ENCODE measurements at regions not wholly inside any gene's neighbourhood (a gene's known extent, or its start where the extent isn't known, plus 50 kb on each side); places are given as distances from the start of the nearest gene placed in this dataset.

DNA sequence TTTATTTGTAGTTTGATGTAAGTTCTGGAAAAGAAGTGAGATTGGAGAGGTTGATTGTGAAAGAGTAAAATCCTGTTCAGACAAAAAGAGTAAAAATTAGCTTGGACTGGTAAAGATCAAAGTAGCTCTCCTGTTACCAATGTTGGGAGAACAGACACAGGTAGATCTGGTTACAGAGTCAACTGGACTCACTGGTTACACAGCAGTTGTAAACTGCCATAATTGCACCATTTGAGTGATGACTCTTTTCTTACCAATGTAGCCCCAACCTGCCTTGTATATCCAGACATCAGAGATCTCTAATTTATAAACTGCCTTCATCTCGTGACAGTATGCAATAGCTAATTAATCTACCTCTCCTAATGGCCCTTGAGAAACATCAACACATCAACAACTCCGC is 165.6 kb upstream of the PRSS16 start:
- Histone ChIP-seq H3K4me1 (peaks cover 0 to 4% (median 0%) of the 10 kb centered on the region in 4 donors), H3K9me3 (no peaks in the 10 kb centered on the region), H3K27me3 (peaks cover 0 to 9% of the 10 kb centered on the region in 2 donors), H3K4me3 (no peak overlapping the region), H3K36me3 (no peaks in the 10 kb centered on the region), H3K27ac (no peak overlapping the region)
- WGBS, 2 donors: 54 to 59% methylated on average over 2 of the region's 2 CpGs
- no peak for DNase-seq (ENCODE audit: low spot score in 2 of 2)
- TF ChIP-seq, protein P1, sequence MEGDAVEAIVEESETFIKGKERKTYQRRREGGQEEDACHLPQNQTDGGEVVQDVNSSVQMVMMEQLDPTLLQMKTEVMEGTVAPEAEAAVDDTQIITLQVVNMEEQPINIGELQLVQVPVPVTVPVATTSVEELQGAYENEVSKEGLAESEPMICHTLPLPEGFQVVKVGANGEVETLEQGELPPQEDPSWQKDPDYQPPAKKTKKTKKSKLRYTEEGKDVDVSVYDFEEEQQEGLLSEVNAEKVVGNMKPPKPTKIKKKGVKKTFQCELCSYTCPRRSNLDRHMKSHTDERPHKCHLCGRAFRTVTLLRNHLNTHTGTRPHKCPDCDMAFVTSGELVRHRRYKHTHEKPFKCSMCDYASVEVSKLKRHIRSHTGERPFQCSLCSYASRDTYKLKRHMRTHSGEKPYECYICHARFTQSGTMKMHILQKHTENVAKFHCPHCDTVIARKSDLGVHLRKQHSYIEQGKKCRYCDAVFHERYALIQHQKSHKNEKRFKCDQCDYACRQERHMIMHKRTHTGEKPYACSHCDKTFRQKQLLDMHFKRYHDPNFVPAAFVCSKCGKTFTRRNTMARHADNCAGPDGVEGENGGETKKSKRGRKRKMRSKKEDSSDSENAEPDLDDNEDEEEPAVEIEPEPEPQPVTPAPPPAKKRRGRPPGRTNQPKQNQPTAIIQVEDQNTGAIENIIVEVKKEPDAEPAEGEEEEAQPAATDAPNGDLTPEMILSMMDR (IDR thresholded peaks at IDR 0.05): no peak
- TF ChIP-seq EP300 (IDR thresholded peaks at IDR 0.05) (no peak), POLR2A (IDR thresholded peaks at IDR 0.05) (no peak)

DNA sequence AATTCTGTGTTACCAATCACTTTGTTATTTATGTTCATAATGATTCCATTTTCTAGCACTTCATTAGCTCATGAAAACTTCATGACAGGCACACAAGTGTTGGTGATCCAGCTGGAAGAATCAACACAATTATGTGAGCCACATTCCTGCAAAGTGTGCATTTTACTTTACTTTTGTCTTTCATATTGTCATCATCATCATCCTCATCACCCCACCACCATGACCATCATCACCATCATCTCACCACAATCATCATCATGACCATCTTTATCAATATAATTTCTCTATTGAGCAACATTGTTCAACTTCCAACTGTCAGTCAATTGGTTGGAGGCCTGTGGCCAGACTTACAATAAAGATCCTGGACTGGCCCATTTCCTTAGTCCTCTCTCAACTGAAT is 159.4 kb upstream of the PRSS16 start:
- H3K4me3 ChIP-seq: no peak overlapping the region
- no peak overlapping the region for H3K27ac ChIP-seq
- no peak for DNase-seq (ENCODE audit: low spot score in 2 of 2)
- H3K27me3 ChIP-seq: peaks cover 0 to 39% of the 10 kb centered on the region in 2 donors
- no peaks in the 10 kb centered on the region for H3K36me3 ChIP-seq
- H3K9me3 ChIP-seq: no peaks in the 10 kb centered on the region
- TF ChIP-seq, protein P1 (IDR thresholded peaks at IDR 0.05): no peak
- no peak for TF ChIP-seq POLR2A (IDR thresholded peaks at IDR 0.05)
- no peak for TF ChIP-seq EP300 (IDR thresholded peaks at IDR 0.05)
- no peaks in the 10 kb centered on the region for H3K4me1 ChIP-seq

DNA sequence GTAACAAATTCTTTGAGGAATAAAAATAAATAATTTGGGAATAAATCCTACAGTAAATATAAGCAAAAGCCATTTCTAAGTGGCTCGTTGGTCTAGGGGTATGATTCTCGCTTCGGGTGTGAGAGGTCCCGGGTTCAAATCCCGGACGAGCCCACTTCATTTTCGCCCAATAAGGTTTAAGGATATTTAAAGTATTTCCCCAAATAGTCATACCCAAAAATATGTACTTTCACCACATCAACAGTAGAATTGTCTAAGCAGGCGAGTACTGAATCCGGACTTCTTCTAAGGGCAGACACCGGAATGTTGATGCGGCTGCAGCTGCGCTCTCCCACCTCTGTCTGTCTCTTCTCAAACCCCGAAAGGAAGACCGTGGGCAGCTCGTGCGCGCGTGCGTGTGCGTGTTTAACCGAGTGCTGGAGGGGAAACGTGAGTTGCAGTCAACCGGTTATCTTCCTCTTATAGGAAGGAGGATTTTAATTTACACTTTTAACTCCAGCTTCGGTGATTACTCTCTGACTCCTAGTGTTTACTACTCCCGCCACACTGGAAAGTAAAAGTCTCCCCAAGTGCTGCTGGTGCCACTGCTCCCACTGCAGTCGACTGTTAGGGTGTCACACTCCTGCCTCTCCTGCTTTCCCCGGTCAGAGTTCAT is 155.7 kb upstream of the PRSS16 start:
- DNase-seq (ENCODE audit: low spot score in 2 of 2): no peak
- Histone ChIP-seq H3K27ac (no peak overlapping the region), H3K9me3 (no peaks in the 10 kb centered on the region), H3K4me3 (peak overlapping the region in 1 of 4 donors; percentile 30), H3K27me3 (peaks cover 0 to 73% of the 10 kb centered on the region in 2 donors), H3K36me3 (no peaks in the 10 kb centered on the region), H3K4me1 (peaks cover 0 to 4% (median 0%) of the 10 kb centered on the region in 4 donors)
- 2% methylated on average over 27 of the region's 27 CpGs for WGBS, 2 donors
- TF ChIP-seq EP300 (IDR thresholded peaks at IDR 0.05) (no peak), POLR2A (IDR thresholded peaks at IDR 0.05) (no peak)
- TF ChIP-seq, protein P1 (IDR thresholded peaks at IDR 0.05): no peak

DNA sequence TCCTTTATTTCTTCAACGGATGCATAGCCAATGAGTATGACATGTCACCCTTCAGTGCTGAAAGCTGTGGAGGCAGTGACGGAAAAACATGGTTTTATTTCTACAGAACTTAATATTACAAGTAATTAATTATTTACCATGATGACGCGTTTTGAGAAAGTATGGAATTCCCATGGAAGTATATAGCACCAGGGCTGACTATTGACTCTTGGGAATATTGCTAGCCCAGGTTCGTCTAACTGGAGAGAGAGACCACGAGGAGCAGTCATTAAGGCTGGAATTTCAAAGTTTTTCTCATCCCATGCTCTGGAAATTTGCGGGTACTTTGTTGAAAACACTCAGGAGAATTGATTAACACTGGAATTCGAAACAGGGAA is 155.2 kb upstream of the PRSS16 start:
- Histone ChIP-seq H3K27me3 (peaks cover 0 to 78% of the 10 kb centered on the region in 2 donors), H3K27ac (no peak overlapping the region), H3K9me3 (no peaks in the 10 kb centered on the region), H3K4me1 (peaks cover 0 to 9% (median 0%) of the 10 kb centered on the region in 4 donors), H3K4me3 (peak overlapping the region in 1 of 4 donors; percentile 30), H3K36me3 (no peaks in the 10 kb centered on the region)
- no peak for TF ChIP-seq POLR2A (IDR thresholded peaks at IDR 0.05)
- TF ChIP-seq, protein P1 (IDR thresholded peaks at IDR 0.05): no peak
- TF ChIP-seq EP300 (IDR thresholded peaks at IDR 0.05): no peak
- DNase-seq (ENCODE audit: low spot score in 2 of 2): no peak
- 31 to 33% methylated on average over 8 of the region's 8 CpGs for WGBS, 2 donors

DNA sequence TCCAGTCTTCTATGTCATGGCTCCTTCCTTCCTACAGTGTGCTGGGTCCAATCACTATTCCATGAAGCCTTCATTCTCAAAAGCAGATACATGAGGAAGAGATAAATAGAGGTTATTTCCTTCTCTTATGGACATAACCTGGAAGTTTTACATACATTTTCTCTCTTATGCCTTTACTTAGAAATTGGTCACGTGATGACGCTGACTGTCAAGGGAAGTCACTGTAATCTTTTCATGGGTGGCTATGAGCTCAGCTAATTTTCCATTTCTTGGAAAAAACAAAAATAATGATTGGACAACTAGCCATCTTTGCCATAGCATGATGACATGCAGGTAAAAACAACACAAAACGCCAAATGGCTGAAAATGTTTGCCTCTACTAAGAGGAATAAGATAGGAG is 151.6 kb upstream of the PRSS16 start:
- TF ChIP-seq, protein P1 (IDR thresholded peaks at IDR 0.05): no peak
- no peak for TF ChIP-seq POLR2A (IDR thresholded peaks at IDR 0.05)
- no peak for TF ChIP-seq EP300 (IDR thresholded peaks at IDR 0.05)
- Histone ChIP-seq H3K27ac (no peak overlapping the region), H3K27me3 (peaks cover 0 to 62% of the 10 kb centered on the region in 2 donors), H3K36me3 (no peaks in the 10 kb centered on the region), H3K4me1 (peaks cover 0 to 9% (median 0%) of the 10 kb centered on the region in 4 donors), H3K4me3 (no peak overlapping the region), H3K9me3 (no peaks in the 10 kb centered on the region)
- DNase-seq (ENCODE audit: low spot score in 2 of 2): no peak
- 84 to 92% methylated on average over 3 of the region's 3 CpGs for WGBS, 2 donors

Measured in tibial nerve (tissue), 4 donors.